HepG2 (cell line): ENCODE measurements at regions not wholly inside any gene's neighbourhood (a gene's known extent, or its start where the extent isn't known, plus 50 kb on each side); places are given as distances from the start of the nearest gene placed in this dataset.

Experiments
- AGO1 ChIP-seq: fragments of 200-400 bp; formaldehyde crosslinking; IDR thresholded peaks from 2 replicates; pipeline ENCODE4 v1.6.1; 2017; ENCODE audit warnings: mild to moderate bottlenecking, low read depth, low read length, moderate library complexity; ENCODE audit not compliant: poor library complexity, severe bottlenecking
- ATAD3A ChIP-seq: sonication (generic); formaldehyde crosslinking; IDR thresholded peaks from 2 replicates; pipeline ENCODE4 v1.4.0; 2020; ENCODE audit warnings: missing genetic modification reagents
- ATF6 ChIP-seq: sonication (generic); formaldehyde crosslinking; conservative IDR thresholded peaks from 2 replicates; pipeline ENCODE4 v1.4.0; 2020; ENCODE audit warnings: missing genetic modification reagents
- ERF ChIP-seq: IDR thresholded peaks from 2 replicates; pipeline ENCODE4 v1.6.1; 2018; ENCODE audit warnings: missing biosample characterization, missing genetic modification reagents
- HINFP ChIP-seq: sonication (generic); formaldehyde crosslinking; IDR thresholded peaks from 2 replicates; pipeline ENCODE4 v1.4.0; 2020; ENCODE audit warnings: low read depth, mild to moderate bottlenecking, missing genetic modification reagents
- HNRNPL ChIP-seq: fragments of 200-400 bp; formaldehyde crosslinking; IDR thresholded peaks from 2 replicates; pipeline ENCODE4 v1.6.1; 2017; ENCODE audit warnings: mild to moderate bottlenecking, low read depth, low read length
- HOXA7 ChIP-seq: sonication (generic); formaldehyde crosslinking; IDR thresholded peaks from 2 replicates; pipeline ENCODE4 v1.8.1; 2022; ENCODE audit warnings: mild to moderate bottlenecking, missing genetic modification reagents, moderate library complexity
- KAT7 ChIP-seq: IDR thresholded peaks from 2 replicates; pipeline ENCODE4 v1.6.1; 2018; ENCODE audit warnings: borderline replicate concordance, missing compliant biosample characterization
- NCOR1 ChIP-seq: fragments of 200-600 bp; sonication (generic); IDR thresholded peaks from 2 replicates; pipeline ENCODE4 v1.7.0; 2017; ENCODE audit warnings: antibody characterized with exemption, low read length, borderline replicate concordance
- PRDM4 ChIP-seq: sonication (generic); formaldehyde crosslinking; IDR thresholded peaks from 2 replicates; pipeline ENCODE4 v1.9.0; 2021; ENCODE audit warnings: missing genetic modification reagents, borderline replicate concordance
- RBM39 ChIP-seq: fragments of 200-400 bp; formaldehyde crosslinking; IDR thresholded peaks from one replicate; pipeline ENCODE4 v1.6.1; 2018; ENCODE audit warnings: antibody characterized with exemption, mild to moderate bottlenecking, low read depth, low read length; ENCODE audit not compliant: poor library complexity, severe bottlenecking
- RERE ChIP-seq: IDR thresholded peaks from 2 replicates; pipeline ENCODE4 v1.6.1; 2016; ENCODE audit warnings: low read depth, missing genetic modification reagents, missing compliant biosample characterization
- ZNF343 ChIP-seq: sonication (generic); formaldehyde crosslinking; IDR thresholded peaks from 2 replicates; pipeline ENCODE4 v1.4.0; 2020; ENCODE audit warnings: mild to moderate bottlenecking, missing genetic modification reagents
- ZNF441 ChIP-seq: sonication (generic); formaldehyde crosslinking; IDR thresholded peaks from 2 replicates; pipeline ENCODE4 v1.7.0; 2021; ENCODE audit warnings: missing genetic modification reagents, borderline replicate concordance
- ZNF598 ChIP-seq: sonication (generic); formaldehyde crosslinking; IDR thresholded peaks from 2 replicates; pipeline ENCODE4 v1.5.1; 2020; ENCODE audit warnings: mild to moderate bottlenecking, missing genetic modification reagents, borderline replicate concordance
- ZNF740 ChIP-seq: sonication (generic); formaldehyde crosslinking; IDR thresholded peaks from 2 replicates; pipeline ENCODE4 v1.4.0; 2020; ENCODE audit warnings: missing genetic modification reagents

- TF ChIP-seq ZNF343 (CRISPR knock-in tag) (no peak), PRDM4 (no peak), ZNF740 (CRISPR knock-in tag) (peak; percentile 68; the same call in 1 of the 2 replicates), ATF6 (no peak), HINFP (CRISPR knock-in tag) (no peak), ERF (CRISPR knock-in tag) (peak; percentile 62; the same call in 1 of the 2 replicates), ATAD3A (no peak), RERE (peak; percentile 85), NCOR1 (no peak; the same call in 1 of the 2 replicates), RBM39 (no peak), ZNF441 (CRISPR knock-in tag) (peak; percentile 84), KAT7 (CRISPR knock-in tag) (no peak), ZNF598 (CRISPR knock-in tag) (no peak), HNRNPL (0 out of 2 replicates have a peak, but pooled peaks have one; percentile 37), AGO1 (no peak), HOXA7 (CRISPR knock-in tag) (no peak)
Observed at GRCh38 chr6:12348530-12349511, 58.7 kb downstream of the EDN1 start (continued).
